ENCODE measurements at regions not wholly inside any gene's neighbourhood (a gene's known extent, or its start where the extent isn't known, plus 50 kb on each side); places are given as distances from the start of the nearest gene placed in this dataset.

DNA sequence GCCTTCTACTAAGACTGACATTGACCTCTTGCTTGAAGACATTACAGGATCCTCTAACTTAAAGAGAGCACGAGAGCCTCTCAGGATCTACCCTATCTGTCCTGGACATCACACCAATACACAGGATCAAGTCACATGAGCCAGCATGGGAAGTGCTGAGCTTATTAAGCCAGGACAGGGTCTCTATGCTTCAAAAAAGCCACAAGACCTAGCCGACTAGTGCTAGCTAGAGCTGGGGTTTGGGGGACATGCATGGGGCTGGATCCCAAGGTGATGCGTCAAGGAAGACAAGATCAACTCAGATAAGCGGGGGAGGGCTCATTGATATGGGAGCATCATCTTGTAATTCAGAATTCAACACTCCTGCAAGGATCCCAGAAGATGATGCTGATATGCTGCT lies 167.2 kb upstream of the TAB2 start:
- no peak for DNase-seq

DNA sequence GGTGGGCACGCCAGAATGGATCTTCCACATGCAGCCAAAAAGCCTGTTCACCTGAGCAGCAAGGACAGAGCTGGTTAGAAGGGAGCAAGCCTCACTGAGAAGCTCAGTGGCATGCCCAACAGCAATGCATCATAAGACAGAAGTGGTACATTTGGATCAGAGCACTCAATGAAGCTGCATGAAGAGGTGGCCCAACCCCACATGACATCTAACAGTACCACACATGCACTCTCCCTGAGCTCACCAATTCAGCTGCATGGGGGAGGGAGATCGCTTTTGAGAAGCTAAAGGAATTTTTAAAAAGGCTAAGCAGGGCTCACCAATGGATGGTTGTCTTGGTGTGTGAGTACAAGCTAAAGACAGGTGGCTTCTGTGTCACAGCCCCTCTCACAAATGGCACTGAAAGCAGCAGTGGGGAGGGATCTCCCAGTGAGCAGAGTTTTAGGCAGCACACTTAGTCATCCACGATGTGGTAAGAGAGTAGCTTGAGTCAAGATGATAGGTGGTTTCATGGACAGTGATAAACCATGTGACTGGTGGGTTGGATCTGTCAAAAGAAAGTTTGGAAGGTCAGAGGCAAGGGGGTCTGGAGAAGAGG lies 166.6 kb upstream of the TAB2 start:
- DNase-seq, result no peak

DNA sequence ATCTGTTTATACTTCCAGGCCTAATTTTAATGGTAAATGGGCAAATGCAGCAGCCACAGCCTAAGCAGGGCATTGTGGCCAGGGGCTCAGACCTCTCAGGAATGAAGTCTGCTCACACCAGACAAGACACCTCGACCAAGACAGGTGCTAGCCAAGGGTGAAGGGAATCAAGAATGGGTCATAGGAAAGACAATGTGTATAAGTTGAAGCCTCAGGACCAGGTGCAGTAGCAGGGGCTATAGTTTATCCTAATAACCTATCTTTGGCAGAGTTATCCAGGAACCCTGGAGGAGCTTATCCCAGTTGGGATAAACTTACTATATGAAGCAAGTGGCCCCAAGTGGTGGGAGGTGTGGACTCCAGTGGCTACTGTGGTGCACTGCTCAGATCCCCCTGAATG lies 165.0 kb upstream of the TAB2 start:
- no peak for DNase-seq

DNA sequence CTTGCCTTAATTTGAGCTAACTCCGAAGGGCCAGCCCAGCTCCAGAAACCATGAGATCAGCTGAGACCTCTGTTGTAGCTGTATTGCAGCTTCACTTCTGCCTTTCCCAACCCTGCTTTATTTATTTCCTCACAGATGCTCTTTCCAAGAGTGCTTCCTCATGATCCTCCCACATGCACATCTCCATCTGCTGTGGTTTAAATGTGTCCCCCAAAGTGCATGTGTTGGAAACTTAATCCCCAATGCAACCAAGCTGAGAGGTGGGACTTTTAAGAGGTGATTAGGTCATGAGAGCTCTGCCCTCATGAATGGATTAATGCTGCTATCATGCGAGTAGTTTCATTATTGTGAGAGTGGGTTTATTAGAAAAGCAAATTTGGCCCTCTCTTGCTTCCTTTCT lies 164.4 kb upstream of the TAB2 start:
- no peak for DNase-seq

DNA sequence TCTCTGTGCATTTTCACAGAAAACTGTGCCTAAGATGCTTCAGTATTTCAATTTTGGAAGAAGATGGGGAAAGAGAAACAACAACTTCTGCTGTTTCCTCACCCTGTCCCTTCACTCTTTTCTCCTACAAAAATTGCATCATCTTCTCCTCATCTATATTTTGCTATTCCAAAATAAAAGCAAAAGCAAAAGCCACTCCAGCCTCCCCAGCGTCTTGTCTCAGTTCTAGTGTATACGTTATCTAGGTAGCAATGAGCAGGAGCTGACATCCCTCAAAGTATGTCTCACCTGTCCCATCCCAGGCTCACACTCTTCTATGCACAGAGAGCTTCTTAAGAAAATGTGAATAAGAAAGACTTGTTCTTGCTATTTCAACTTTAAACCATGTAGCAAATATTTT lies 163.8 kb upstream of the TAB2 start:
- no peak for DNase-seq

DNA sequence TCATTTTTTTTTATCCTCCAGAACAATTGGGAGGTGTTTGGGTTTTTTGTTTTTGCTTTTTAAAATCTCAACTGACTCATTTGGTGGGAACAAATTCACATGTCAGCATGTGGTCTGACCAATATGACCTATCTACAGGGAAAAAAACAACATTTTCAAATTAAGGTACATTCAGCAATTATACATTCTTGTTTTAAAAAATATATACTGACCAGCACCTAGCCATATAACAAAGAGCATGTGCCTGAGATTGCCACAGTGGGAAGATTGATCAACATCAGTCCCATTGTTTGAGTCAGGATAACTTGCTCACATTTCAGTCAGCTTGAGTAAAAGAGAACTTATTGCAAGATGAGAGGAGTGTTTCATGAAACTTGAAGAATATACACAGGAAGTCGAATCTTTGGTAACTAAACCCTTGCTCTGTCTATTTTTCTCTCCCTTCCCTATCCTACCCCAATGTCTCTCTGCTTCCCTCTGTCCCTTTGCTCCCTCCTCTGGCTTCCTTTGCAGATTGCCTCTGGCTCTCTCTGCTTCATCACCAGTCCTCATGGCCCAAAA lies 163.2 kb upstream of the TAB2 start:
- DNase-seq, result no peak

DNA sequence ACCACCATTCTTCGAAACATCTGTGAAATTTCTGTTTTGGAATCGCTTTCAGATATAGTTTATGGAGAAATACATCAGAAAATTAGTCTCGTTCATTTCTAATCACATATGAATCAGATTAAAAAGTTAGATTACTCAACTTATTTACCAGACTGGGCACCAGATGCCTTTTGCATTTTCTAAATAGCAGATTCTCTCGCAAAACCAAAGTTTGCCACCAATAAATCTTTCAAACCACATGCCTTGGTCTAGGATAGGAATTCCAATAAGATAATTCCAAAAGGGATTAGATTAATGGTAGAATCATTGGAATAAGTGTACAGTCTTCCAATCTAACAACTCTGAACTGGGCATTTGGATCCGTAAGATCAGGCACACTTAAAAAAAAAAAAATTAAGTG lies 160.4 kb upstream of the TAB2 start:
- DNase-seq, result no peak

DNA sequence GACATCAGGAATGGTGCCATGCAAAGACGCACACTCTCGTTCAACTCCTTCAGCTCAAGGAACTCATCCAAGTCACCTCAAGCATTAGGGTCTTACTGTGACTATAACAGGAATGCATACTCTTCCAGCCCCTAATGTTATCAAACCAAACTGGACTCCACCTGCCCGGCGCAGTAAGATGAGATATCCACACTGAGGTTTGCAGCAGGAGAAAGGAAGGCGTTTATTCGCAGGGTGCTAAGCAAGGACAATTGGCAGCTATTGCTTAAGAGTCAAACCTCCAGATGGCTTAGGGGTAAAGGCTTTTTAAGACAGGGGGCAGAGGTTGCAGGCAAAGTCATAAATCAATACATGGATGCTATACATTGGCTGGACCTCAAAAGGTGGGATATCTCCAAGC lies 159.4 kb upstream of the TAB2 start:
- DNase-seq, result no peak

DNA sequence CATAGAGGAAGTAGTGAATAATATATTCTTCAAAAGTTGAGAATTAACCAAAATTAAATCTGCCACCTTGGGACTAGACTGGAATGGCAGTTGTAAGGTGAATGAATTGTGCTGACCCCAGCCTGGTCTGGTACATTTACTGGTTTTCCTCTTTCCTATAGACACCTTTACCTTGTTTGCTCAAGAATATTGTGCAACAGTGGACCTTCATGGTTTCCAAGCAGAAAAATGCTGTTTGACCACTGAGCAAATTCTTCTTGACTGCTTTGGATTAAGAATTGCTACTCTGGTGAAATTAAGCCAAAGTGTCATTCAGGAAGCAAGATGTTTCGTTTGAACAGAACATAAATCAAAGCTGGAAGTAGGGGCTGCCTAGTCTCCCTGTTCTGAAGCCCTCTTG lies 156.6 kb upstream of the TAB2 start:
- no peak for DNase-seq

DNA sequence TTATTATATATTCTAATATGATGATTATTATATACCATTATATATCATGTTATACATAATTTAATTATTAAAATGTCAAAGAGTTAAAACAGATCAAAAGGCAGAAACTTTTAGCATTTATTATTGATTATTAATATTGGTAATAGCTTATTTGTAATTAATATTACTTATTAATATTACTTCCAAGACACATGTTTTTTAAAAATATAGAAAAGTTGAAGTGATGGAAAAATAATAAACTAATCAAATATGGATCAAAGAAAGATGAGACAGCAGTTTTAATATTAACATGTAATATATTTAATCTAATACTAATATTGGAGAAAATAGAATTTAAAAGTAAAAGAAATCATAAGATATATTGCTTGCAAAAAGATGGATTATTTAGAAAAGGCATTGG lies 154.6 kb upstream of the TAB2 start:
- no peak for DNase-seq

DNA sequence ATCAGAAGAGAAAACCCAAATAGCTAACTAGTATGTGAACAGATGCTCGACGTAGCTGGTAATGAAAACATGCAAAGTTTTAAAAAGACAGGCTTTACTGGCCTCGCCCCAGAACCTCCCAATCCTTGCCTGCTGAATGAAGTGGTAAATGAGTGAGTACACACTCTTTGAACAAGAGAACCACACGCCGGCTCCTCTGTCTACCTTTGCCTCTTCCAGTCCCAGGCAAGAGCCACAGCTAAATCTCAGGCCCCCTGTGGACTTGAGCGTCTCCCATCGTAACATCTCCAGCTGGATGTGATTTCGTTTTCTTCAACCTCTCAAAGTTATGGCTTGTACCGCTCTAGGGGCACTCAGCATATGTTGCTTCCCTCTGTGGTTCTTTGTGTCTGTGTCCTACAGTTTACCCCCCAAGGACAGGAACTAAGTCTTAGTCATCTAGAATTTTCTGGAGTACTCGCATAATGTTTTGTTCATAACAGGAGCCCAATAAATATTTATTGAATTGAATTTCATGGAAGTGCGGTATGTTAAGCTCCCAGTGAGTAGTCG lies 153.2 kb upstream of the TAB2 start:
- no peak for DNase-seq

DNA sequence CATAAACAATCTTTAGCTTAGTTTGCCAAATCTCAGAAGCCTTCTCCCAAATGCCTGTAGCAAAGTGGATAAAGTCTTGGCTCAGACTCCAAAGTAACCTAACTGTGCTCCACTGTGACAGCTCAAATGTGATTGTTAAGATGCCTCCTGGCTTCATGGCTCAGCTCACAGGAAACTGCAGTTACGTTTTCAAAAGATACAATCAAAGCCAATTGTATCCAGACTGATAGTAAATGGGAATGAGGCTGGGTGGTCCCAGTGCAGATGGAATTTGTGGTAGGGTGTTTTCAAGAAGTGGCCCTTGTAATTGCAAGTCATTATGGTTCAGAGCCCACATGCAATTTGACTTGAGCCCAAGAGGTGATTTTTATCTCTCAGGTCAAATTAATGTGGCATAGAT lies 151.2 kb upstream of the TAB2 start:
- no peak for DNase-seq

DNA sequence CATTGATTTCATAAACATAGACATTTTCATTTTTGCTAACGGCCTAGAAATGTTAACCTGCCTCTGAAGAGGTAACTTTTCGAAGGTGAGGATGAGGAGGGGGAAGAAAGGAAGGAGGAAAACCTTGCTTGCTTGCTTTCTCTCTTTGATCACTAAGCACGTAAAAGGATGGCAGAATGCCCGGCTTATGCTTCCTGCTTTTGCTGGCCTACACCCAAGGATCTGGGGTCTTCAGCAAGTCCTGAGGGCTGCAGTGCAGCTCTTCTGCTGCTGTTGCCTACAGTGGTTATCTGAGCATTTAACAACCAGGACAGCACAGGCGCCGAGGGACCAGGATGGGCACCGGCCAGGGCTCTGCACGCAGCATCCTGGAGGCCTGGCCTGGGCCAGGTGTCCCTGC lies 150.8 kb upstream of the TAB2 start:
- DNase-seq, result peak in 1 of 2 experiments; percentile 6

DNA sequence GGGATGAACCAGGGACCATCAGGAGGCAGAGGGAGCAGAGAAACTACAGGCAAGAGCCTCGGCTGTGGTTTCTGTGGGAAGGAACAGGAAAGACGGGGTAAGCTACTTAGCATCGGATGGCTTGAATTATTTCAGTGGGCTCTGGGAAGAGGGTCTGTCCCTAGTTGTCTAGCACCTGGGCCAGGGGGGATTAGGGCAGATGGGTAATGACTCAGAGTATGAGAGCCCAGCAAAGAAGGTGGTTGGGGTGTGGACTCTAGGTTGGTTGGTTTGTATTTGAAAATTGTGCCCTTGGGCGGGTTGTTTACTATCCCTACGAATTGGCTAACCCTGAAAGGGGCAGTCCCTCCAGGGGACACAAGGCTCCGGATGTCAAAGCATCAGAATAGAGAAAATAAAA lies 148.5 kb upstream of the TAB2 start:
- DNase-seq, result no peak

DNA sequence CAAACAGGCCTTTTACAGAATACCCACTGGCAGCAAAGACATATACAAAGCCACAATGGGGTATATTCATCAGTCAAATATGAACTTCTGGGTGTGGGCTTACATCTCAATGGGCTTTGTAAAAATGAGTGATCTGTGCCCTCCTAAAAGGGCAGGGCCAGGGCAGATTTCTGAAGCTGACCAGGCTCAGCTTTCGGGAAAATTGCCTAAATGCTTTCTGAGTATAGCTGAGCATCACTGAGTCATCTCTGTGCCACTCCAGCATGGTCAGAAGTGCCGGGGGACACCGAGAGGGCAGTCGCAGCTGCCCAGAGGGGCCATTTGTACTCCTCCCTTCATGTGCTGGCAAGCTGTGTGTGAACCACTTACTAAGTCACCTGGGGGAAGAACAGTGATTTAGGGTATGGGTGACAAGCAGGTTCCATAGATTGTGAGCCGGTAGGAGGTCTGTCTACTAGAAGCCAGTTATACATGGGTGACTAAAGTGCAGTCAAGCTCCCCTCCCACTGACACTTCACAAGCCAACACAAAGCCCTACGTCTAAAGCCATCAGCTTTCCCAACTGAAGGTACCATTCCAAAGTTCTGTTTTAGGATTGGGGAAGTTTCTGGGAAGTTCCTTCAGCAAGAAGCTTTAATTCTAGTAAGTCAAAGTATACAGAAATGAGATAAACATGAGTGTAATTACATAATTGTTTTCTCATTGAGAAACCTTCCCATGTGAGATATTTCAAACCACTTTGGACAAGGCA lies 147.6 kb upstream of the TAB2 start:
- DNase-seq, result no peak

DNA sequence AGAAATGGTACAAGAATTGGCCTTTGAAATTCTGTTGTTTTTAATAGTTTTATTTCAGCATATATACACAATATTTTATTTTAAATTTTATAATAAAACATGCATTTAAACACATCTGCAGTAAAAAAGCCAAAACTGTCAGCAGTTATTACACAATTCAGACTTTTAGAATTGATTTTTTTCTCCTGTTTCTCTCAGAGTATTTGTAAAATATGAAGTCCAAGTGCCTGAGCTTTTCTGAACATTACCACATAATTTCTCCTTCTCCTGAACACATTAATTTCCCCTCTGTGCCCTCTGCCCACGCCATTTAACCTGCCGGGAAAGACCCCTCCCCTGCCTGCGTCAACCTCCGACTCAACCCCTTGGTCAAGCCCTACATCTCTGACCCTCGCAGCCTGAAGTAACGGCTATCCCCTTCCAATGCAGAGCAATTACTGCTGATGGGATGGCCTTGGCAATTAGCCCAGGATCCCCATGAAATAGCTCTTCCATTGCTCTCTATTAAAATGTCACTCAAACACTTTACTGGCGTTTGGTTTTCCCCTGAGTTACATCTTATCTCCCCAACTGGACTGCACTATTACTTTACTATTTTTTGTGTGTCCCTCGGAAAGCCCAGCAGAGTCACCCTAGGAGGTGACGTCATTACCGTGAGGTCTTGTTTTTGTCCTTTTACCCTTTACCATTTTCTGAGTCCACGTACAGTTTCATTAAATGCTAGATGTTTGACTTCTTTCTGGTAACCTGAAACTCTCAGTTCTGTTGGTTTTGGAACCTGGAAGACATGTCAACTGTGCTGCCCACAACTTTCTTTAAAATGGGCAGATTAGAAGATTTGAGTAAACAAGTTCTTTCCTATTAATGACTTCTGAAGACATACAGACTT lies 146.7 kb upstream of the TAB2 start:
- no peak for DNase-seq

DNA sequence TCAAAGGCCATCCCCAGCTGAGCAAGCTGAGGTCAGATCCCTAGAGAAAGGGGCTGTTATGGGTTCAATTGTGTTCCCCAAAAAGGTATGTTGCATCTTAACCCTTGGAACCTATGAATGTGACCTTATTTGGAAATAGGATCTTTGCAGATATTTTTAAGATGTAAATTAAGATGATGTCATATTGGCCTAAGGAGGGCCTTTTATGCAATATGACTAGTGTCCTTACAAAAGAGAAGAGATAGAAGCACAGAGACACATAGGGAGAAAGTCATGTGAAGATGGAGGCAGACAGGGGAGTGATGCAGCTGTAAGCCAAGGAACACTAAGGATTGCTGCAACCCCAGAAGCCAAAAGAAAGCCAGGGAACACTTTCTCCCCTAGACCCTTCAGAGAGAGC lies 144.3 kb upstream of the TAB2 start:
- no peak for DNase-seq

DNA sequence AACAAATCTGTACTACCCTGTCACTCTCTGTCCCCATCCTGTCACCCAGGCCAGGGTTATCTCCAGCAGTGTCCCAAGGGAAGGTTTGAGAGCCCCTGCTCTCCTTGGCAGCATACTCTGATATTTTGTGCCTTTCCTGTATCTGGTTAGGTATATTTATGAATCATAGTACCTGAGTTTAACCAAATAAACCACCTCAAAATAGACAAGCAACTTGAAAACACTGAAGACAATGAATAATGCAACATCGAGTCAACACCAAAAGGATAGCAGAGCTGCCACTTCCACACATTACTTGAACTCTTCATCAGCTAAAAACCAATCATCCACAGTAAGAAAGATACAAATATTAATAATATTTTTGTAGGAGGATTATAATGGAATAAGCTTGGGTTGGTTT lies 142.6 kb upstream of the TAB2 start:
- DNase-seq, result no peak

DNA sequence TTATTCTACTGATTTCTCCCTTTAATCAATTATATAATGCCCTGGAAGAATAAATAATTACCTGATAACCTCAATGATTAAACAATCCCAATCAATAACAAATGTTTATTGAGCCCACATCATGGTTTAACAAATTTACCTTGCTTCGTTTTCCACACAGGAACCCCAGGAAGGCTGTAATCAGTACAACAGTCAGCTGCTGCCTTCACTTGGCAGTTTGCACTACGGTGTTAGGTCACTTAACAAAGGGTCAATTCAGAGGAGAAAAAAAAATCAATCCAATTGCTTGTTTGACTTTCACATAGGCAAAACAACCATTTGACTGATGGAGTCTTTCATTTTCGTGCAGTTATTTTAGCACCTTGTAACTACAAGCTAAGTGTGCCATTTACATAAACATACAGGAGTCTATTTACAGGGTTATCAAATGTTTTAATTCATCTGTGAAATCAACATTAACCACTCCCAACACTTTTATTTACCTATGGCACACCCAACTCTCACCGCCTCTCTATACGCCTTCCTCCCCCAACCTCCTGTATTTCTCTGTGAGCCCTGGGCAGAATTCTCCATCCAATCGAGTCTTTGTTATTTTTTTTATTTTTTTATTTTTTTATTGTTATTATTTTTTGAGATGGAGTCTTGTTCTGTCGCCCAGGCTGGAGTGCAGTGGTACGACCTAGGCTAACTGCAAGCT lies 140.4 kb upstream of the TAB2 start:
- no peak for DNase-seq

DNA sequence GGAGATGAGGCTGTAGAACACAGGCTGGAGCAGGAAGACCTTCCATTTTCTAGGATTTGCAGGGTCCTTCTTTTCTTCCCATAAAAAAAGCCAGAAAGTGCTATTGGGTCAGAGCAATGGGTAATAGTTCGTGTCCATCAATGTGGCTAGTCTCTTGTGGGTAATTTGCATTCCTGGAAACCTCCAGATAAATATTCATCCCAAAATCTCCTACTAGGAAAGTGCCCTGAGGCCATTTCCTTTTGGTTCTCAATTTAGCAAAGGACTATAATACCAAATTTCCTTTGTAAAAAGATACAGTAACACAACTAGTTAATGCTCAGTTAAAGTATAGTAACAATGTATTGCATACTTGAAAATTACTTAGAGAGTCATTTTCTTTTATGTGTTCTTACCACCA lies 138.1 kb upstream of the TAB2 start:
- no peak for DNase-seq

DNA sequence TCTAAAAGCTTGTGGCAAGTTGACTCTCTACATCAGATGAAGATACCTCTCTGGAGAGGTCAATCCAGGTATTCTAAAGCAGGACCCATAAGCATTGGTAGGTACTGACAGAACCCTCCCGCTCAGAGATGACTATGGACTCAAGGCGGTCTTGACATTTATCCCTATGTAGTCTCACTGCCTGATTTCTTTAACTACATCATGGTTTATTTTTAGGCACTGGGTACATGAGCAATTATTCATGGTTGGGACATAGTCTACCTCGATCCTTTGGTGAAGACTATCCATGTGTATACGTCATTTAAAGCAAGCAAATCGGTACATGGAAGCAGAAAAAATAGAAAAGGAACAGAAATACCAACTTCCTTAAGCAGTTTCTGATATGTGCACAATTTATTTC lies 136.2 kb upstream of the TAB2 start:
- no peak for DNase-seq

DNA sequence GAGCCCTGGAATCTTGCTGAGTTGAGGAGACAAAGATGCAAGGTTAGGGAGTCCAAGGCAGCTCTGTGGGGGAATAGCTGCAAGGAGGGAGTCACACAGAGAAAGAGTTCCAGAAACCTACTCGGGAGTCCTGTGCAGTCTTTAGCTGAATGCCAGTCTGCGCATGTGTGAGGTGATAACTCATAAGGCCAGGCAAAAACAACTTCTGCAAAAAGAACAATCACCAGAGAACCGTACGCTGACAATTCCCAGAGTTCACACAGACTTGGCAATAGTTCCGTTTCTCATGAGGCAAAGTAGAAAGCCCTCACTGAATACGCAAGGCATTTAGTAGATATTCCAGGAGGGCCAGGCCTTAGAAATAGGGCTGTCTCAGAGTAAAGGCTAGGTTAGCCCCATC lies 135.2 kb upstream of the TAB2 start:
- DNase-seq, result no peak

DNA sequence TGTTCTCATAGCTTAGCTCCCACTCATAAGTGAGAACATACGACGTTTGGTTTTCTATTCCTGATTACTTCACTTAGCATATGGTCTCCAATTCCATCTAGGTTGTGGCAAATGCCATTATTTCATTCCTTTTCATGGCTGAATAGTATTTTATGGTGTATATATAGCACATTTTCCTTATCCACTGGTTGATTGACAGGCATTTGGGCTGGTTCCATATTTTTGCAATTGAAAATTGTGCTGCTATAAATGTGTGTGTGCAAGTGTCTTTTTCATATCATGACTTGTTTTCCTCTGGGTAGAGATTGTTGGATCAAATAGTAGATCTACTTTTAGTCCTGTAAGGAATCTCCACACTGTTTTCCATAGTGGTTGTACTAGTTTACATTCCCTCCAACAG lies 133.0 kb upstream of the TAB2 start:
- DNase-seq, result no peak

Data from NCI-H446 (cell line).